ENCODE measurements at regions not wholly inside any gene's neighbourhood (a gene's known extent, or its start where the extent isn't known, plus 50 kb on each side); places are given as distances from the start of the nearest gene placed in this dataset.
"Not testable (repeated sequence)": the region's sequence is repeated elsewhere in the genome, so short reads cannot be mapped to it uniquely, and the experiment has no call there.

DNA sequence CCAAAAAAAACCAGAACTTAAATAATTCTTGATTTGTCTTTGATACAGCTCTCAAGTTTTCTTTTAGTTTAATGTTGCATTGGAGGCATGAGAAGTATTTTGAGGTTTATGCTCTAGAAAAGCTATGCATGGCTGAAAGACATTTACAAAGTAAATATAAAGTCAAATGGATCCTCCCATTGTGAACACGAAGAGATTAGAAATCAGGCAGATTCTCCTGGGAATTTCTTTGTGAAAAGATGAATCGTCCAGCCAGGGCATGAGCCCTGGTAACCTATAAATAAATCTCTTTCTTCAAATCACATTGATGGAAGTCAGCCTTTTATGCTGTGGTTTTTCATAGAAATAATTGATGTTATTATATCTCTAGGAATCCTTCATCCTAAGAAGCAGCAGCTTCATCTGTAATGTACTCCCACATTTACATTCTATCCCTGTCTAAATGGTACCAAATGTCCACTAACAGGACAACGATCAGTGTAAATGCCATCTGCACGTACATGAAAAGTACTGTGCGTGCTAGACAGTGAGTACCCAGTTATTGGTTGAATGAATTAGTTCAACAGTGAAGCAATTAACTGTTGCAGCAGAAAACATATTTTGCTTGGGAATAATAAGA, 143.6 kb downstream of the ALDH8A1 start:
- intact Hi-C loops (cut with DNase I, micrococcal nuclease): no loop called here

GRCh38 chr6:134805168-134805567, 144.7 kb downstream of the ALDH8A1 start:
- Histone ChIP-seq H3K36me3 (ENCODE audit: low read depth) (no peaks in the 10 kb centered on the region), H3K4me3 (no peak overlapping the region), H3K9me3 (no peaks in the 10 kb centered on the region), H3K4me1 (ENCODE audit: low read depth) (no peaks in the 10 kb centered on the region)
- intact Hi-C loops (cut with DNase I, micrococcal nuclease): no loop called here
- ATAC-seq (no peak), DNase-seq (no peak)
- TF ChIP-seq CTCF (IDR thresholded peaks at IDR 0.05): no peak

More for the DNA sequence above, 143.6 kb downstream of the ALDH8A1 start:
- no peak overlapping the region for H3K4me3 ChIP-seq
- no peak for TF ChIP-seq CTCF (IDR thresholded peaks at IDR 0.05)
- no peaks in the 10 kb centered on the region for H3K4me1 ChIP-seq (ENCODE audit: low read depth)
- no peaks in the 10 kb centered on the region for H3K36me3 ChIP-seq (ENCODE audit: low read depth)
- H3K9me3 ChIP-seq: no peaks in the 10 kb centered on the region
- DNase-seq: no peak
- ATAC-seq: no peak

DNA sequence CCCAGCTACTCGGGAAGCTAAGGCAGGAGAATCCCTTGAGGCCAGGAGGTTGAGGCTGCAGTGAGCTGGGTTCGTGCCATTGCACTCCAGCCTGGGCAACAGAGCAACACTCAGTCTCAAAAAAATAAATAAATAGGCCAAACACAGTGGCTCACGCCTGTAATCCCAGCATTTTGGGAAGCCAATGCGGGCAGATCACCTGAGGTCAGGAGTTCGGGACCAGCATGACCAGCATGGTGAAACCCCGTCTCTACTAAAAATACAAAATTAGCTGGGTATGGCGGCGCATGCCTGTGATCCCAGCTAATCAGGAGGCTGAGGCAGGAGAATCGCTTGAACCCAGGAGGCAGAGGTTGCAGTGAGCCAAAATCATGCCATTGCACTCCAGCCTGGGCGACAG, 145.6 kb downstream of the ALDH8A1 start:
- DNase-seq; H3K4me3 ChIP-seq; ATAC-seq; intact Hi-C loops (cut with DNase I, micrococcal nuclease); H3K9me3 ChIP-seq; H3K4me1 ChIP-seq (ENCODE audit: low read depth); H3K36me3 ChIP-seq (ENCODE audit: low read depth): not testable (repeated sequence)

- Histone ChIP-seq H3K9me3 (no peaks in the 10 kb centered on the region), H3K4me1 (ENCODE audit: low read depth) (no peaks in the 10 kb centered on the region), H3K4me3 (no peak overlapping the region), H3K36me3 (ENCODE audit: low read depth) (no peaks in the 10 kb centered on the region)
- intact Hi-C loops (cut with DNase I, micrococcal nuclease): no loop called here
- ATAC-seq (no peak), DNase-seq (no peak)
- TF ChIP-seq CTCF (IDR thresholded peaks at IDR 0.05): no peak
Observed at GRCh38 chr6:134802426-134803058, 147.4 kb downstream of the ALDH8A1 start.

GRCh38 chr6:134797400-134798113, 152.3 kb downstream of the ALDH8A1 start:
- ATAC-seq: no peak
- no peak for DNase-seq
- Histone ChIP-seq H3K4me1 (ENCODE audit: low read depth) (no peaks in the 10 kb centered on the region), H3K36me3 (ENCODE audit: low read depth) (no peaks in the 10 kb centered on the region), H3K9me3 (no peaks in the 10 kb centered on the region), H3K4me3 (no peak overlapping the region)
- no peak for TF ChIP-seq CTCF (IDR thresholded peaks at IDR 0.05)
- intact Hi-C loops (cut with DNase I, micrococcal nuclease): no loop called here

GRCh38 chr6:134795691-134796090, 154.2 kb downstream of the ALDH8A1 start:
- intact Hi-C loops (cut with DNase I, micrococcal nuclease): no loop called here
- ATAC-seq: no peak

More at GRCh38 chr6:134795691-134796090, 154.2 kb downstream of the ALDH8A1 start:
- no peak for TF ChIP-seq CTCF (IDR thresholded peaks at IDR 0.05)
- no peaks in the 10 kb centered on the region for H3K4me1 ChIP-seq (ENCODE audit: low read depth)
- no peaks in the 10 kb centered on the region for H3K36me3 ChIP-seq (ENCODE audit: low read depth)
- peaks cover 11% of the 10 kb centered on the region for H3K9me3 ChIP-seq
- no peak overlapping the region for H3K4me3 ChIP-seq
- no peak for DNase-seq

All from mucosa of descending colon (tissue), 3 donors.